NCI-H187 treated with DMSO at 0.1 percent for 48 hours (cell line): ENCODE measurements at regions not wholly inside any gene's neighbourhood (a gene's known extent, or its start where the extent isn't known, plus 50 kb on each side); places are given as distances from the start of the nearest gene placed in this dataset.

ENCODE experiments used
- DNase-seq: peaks from one replicate; lab custom pipeline; 2025; lab: John Stamatoyannopoulos, UW

DNA sequence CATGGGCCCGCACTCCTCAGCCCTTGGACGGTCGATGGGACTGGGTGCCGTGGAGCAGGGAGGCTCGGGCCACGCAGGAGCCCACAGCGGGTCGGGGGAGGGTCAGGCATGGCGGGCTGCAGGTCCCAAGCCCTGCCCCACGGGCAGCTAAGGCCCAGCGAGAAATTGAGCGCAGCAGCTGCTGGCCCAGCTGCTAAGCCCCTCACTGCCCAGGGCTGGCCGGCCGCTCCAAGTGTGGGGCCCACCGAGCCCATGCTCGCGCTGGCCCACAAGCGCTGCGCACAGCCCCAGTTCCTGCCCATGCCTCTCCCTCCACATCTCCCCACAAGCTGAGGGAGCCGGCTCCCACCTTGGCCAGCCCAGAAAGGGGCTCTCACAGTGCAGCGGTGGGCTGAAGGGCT, 259.4 kb downstream of the VGLL3 start:
- DNase-seq: no peak

DNA sequence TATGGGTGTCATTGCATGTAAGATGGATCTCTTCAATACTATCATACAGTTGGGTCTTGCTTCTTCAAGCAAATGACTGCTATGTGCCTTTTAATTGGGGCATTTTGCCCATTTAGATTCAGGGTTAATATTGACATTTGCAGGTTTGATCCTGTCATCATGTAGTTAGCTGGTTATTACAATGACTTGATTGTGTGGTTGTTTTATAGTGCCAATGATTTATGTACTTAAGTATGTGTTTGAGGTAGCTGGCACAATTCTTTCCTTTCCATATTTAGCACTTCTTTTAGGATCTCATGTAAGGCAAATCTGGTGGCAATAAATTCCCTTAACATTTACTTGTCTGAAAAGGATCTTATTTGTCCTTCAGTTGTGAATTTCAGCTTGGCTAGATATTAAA, 267.5 kb downstream of the VGLL3 start:
- DNase-seq: no peak

GRCh38 chr3:86711634-86712033, 279.3 kb downstream of the VGLL3 start:
- DNase-seq: no peak

GRCh38 chr3:86708893-86709292, 282.1 kb downstream of the VGLL3 start:
- no peak for DNase-seq

DNA sequence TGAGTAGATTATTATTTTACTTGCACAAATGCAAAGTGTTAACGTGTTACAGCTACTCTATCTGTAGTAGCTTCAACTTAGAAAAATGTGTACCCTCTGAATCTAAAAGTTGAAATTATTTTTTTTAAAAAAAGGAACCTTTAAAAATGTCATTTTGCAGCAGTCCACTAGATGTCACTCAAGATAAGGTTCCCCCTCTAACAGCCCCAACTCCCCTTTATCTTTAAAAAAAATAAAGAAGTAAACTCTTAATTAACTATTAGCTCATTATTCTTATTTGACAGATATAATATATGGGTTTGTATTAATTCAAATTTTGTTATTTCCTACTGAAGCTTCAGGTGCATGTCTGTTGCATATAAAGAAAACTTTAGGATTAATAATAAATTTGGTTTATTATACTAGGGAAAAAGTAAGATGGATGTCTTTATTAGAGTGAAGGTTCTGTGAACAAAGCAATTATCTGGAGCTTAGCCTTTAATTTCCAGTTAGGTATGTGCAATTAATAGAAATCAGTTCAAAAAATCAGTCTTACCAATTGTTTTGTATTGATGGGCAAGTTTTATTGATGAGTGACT, 288.5 kb downstream of the VGLL3 start:
- DNase-seq: no peak

GRCh38 chr3:86695752-86696151, 295.2 kb downstream of the VGLL3 start:
- DNase-seq: no peak

- DNase-seq: no peak
These were observed 317.0 kb downstream of the VGLL3 start for GRCh38 chr3:86673991-86674390.

DNA sequence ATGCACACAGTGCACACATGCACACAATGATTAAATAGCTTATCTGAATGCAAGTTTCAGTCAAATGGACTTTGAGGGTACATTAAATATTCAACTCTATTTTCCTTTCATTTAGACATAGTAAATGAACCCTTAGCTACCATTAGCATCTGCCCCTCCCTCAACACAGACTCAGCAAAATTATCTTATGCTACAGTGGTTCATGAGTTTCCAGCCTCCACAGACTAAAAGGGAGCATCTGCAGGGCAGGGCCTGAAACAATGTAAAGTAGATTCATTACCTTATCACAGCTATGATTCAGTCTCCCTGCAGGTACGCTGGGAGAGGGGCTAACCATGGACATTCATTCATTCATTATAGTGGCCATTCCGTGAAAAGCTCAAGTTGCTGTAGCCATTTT, 329.1 kb downstream of the VGLL3 start:
- DNase-seq: no peak

- no peak for DNase-seq
These were observed 332.1 kb downstream of the VGLL3 start for GRCh38 chr3:86658876-86659275.

- no peak for DNase-seq
These were observed 336.0 kb downstream of the VGLL3 start for GRCh38 chr3:86654806-86655460.

DNA sequence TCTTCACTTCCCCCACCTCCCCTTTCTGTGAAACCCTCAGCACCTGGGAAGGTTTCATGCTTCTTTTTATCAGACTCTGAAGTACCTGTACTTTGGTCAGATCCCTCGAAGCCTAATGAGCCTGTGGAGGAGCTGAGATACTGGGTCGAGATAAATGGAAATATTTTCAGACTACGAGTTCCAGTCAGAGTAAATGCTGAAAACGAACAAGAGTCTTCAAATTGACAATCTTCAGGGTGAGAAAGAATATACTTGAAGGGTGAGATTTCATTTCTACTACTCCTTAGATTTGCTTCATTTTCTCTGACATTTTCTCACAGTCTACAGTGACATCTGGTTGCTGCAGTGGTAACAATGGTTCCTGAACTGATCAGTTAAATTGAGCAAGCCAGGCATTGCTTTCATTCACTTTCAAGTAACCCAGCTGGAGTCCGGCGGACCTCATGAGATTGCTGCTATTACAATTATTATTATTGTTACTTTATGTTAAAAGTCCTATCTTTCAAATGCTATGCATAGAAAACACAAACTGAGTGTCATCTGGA, 337.2 kb downstream of the VGLL3 start:
- no peak for DNase-seq

DNA sequence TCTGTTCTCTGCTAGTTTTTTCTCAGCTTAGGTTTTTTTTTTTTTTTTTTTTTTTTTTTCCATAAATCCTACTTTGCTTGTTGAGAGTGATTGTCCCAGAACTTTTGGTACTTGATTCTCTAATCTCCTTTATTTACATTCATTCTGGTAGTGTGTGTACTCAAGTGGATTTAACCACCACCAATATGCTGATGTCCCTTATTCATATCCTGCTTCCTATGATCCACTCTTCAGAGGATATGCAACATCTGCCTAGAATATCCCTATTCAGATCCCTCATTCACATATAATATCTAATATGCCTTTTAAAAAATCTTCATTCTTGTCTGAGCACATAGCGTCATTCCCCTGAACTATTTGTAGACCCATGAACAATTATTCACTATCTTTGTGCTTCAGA, 342.9 kb downstream of the VGLL3 start:
- DNase-seq: no peak

GRCh38 chr3:86645756-86646155, 345.2 kb downstream of the VGLL3 start:
- DNase-seq: no peak

DNA sequence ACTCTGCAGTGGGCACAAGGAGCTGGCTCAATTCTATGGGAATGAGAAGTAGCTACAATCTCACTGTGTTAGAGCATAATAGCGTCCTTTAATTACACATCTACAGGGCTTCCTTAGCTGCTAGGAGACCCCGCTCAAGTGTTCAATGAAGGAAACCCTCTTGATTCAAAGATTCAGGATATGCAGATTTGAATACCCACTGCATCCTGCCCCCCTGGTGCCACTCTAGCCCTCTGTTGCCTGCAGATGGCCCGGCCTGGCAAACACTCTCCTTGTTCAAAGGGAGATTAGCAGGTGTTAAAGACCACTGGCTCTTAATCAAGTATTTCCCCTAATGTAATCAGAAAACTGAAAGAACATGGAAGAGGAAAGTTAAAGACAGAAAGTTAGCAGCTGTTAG, 356.6 kb downstream of the VGLL3 start:
- DNase-seq: no peak

- DNase-seq: no peak
These were observed 361.4 kb downstream of the VGLL3 start for GRCh38 chr3:86629511-86629910.

GRCh38 chr3:86624192-86624591, 366.8 kb downstream of the VGLL3 start:
- DNase-seq: no peak

GRCh38 chr3:86618706-86619105, 372.2 kb downstream of the VGLL3 start:
- DNase-seq: no peak

- DNase-seq: no peak
These were observed 385.8 kb downstream of the VGLL3 start for GRCh38 chr3:86605166-86605565.

DNA sequence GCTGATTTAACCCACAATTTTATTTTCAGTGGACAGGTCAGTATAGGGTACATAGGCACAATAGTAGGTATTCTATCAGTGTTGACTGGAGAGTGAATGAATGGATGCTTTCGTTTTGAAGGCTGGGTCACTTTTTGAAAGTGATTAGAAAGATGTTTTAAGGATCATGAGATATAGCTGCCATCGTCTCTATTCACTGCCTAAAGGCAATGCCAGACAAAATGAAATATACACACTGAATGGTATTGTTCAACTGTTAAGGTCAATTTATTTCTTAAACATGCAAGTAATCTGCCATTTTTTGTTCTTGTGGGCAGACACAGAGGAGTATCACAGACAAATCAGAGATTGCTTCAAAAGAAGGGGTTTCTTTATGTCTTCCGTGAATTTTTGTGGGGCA, 395.3 kb downstream of the VGLL3 start:
- DNase-seq: no peak

DNA sequence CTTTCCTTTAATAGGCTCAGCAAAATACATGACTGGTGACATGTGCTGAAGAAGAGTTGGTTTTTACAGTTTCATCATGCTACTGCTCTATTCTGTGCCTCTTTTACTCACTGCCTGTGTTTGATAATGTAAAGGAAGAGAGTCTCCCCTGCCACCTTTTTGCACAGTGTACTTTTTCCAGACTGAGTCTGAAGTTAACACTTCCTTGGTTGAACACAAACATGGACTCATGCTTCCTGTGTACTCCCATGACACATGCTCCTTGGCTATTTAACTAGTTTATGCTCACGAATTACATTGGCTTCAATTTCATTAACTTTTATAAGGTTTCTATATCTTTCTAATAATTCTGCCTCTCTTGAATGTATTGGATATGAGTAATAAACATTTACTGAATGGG, 396.1 kb downstream of the VGLL3 start:
- no peak for DNase-seq

DNA sequence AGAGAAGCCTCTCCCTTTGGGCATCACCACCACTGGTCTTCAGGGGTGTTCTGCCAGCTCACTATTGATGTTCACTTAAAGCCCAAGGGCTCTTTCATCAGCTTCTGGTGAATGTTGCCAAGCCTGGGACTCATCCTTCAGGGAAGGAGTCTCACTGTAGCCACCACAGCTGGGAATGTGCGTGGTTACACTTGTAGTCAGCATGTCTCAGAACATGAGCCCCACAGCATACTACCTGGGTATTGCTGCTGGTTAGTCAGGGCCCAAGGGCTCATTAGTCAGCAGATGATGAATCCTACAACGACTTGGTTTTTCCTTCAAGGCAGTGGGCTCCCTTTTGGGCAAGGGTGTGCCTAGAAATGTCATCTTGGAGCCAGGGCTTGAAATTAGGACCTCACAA, 412.9 kb downstream of the VGLL3 start:
- DNase-seq: no peak

GRCh38 chr3:86563400-86563970, 427.5 kb downstream of the VGLL3 start:
- no peak for DNase-seq

- DNase-seq: no peak
These were observed 428.9 kb downstream of the VGLL3 start for GRCh38 chr3:86562090-86562489.

DNA sequence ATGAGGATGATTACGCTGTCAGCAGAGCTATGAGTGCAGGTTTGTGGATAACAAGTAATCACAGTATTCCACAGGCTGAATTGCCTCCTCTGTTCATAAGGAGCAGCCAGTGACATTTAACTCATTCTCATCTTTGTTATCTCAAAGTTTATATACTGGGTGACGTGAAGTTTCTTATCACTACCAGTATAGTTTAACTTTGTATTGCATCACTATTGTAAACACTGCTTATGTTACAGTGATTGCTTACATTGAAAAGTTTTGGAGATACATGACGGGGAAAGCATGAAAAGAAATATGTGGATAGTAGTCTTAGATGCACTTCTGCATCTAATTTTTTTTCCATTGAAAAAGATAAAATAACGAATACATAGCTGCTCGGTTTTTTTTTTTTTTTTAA, 429.7 kb downstream of the VGLL3 start:
- DNase-seq: no peak
